ENCODE measurements at regions not wholly inside any gene's neighbourhood (a gene's known extent, or its start where the extent isn't known, plus 50 kb on each side); places are given as distances from the start of the nearest gene placed in this dataset.

DNA sequence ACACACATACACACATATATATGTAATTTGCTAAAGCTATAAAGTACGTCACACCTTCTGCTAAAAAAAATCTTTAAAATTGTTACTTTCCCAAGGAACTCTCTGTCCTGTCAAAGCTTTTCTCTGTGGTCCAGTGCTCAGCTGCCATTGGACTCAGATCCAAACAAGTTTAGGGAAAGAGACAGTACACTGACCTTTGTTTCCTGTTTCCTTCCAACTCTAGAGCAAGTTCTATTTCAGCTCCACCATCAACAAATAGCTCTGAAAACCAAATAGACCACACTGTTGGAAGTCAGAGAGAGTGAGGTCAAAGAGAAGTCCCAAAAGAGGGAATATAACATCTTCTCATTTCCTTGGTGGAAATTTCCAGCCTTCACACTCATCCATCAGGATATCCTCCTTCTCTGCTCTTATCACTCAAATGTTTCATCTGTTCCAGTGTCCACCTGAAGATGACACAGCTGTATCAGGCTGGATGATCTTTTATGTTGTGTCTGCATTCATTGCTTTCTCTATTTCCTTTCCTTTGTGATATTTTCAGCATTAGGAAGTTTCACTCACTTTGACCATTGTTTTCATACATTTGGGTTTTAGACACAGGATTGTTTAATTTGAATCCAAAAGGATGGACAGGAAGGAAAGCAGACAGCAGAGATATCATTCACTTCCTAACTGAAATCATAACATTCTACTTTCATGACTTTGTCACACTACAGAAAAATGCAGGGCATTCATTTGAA lies 192.3 kb upstream of the NT5C1B start:
- no peak for DNase-seq

DNA sequence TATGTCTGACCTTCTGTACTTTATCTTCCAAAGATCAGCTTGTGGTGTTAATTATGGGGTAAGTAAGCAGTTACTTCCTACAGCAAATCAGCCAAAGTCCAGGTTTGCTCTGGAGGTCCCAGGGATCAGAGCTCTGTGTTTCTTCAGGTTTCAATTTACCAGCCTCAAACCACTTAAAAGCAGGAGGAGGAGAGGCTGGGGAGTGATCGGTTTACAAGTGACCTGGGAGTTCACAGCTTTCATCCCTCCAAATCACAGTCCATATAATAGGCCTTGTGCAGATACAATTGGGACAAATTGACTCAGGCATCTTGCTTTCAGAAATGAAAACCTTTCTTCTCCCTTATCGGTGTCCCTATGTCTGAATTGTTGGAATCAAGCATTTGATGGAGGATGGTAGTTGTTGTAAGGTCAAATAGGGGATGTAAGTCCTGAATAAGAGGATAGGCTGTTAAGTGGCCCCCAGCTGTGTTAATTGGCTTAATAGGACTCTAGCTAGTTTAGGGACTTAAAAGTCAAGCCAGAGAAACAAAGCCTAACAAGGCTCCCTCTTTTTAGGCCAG lies 188.0 kb upstream of the NT5C1B start:
- no peak for DNase-seq

DNA sequence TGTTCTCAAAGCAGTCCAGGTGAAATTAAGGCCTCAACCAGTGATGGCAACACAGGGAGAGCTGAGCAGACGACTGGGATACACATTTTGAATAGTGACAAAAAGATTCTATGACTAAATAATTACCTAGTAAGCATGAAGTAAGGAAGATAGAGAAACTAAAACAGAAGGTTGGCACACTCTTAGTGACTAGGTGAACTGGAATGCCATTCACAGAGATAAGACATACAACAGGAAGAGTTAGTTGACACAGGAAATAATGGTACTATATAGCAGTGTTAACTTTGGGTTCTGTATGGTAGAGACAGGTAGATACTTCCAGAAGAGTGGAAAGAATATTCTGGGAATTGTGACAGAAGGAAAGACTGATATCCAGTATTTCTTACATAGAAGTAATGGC lies 181.8 kb upstream of the NT5C1B start:
- no peak for DNase-seq

DNA sequence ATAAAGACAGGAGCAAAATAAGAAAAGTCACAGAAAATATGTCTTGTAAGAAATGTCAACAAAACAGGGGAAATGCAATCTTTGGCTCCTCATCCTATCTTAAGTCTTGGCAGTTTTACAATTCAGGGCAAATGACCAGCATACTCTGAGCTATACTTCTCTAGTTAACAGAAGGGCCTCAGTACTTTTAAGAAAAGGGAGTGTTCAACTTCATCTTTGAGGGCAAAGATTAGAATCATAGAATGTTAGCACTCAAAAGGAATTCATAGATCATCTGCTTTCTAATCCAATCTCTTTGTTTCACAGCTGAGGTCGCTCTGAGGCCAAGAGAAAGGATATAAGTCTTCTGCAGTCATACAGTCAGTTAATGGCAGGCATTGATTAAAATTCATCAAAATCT lies 174.0 kb upstream of the NT5C1B start:
- DNase-seq: no peak

DNA sequence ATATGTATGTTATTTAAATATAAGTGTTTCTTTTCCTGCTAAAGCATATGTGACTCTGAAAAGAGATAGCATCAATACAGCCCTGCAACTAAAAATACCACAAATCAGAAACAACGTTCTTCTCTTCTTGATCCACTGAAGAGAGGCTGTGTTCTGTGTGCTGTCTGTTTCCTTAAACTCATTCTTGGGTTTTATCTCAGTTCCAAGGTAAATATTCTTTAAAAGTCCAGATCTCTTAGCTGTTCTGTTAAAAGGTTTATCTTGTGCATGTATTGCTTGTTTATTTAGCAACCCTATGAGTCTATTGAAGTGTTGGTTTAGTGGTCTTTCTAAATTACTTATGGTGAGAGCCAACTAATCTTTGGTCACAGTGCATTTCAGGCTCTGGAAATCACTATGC lies 173.3 kb upstream of the NT5C1B start:
- no peak for DNase-seq

DNA sequence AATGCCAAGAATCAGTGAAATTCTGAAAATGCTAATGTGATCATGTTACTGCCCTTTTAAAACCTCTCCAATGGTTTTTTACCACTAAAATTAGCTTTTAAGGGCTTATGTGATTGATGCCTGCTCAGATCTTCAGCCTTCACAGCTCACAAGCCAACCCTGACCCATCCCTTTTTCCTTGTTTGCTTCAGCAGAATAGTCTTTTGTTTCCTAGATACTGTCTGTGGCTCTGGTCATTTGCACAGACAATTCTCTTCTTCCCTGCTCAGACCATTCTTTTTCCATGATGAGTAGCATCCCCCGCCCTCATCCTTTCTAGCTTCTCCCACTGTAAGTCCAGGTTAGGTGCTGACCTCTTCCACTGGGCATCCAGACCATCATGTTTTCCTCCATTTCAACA lies 164.9 kb upstream of the NT5C1B start:
- DNase-seq: no peak

DNA sequence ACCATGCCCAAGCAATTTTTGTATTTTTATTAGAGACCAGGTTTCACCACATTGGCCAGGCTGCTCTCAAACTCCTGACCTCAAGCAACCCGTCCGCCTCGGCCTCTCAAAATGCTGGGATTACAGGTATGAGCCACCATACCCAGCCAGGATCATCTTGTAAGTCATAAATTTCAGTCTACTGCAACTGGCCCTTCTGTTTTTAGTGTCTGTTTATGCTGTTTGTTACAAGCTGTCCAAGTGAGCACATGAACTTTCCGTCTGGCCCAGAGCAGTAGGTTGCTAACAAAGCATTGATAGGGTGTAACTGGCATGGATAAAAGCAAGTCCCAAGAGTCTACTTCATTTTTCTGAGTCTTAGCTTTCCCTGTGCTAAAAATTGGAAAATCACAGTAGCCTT lies 164.4 kb upstream of the NT5C1B start:
- no peak for DNase-seq

DNA sequence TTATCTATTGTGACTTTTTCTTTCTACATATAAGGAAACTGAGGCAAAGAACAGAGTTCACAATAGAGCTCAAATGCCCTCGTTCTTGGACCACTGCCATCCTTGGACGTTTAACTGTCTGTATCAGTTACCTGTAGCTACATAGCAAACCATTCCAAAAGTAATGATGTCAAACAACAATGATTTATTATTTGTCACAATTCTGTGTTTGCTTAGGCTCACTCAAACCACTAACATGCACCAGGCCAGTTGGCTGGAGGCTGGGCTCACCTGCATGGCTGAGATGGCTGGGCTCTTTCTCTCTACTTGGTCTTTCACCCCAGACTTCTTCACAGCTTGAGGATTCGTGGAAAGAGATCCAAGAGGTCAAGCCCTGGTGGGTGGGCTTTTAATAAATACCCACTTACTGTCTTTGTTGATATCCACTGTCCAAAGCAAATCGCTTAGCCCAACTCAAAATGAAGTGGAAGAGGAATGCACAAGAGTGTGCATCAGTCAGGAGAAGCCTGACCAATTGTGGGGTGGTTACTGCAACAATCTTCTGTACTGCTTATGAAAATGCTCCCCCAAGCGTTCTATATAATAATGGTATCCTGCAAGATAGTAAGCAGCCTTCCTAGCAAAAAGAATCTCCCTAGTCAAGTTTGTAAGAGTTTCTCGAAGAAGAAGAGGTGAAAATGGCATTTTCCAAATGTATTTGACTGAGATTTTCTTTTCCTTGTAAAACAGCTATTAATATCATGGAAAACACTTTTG lies 163.5 kb upstream of the NT5C1B start:
- no peak for DNase-seq

DNA sequence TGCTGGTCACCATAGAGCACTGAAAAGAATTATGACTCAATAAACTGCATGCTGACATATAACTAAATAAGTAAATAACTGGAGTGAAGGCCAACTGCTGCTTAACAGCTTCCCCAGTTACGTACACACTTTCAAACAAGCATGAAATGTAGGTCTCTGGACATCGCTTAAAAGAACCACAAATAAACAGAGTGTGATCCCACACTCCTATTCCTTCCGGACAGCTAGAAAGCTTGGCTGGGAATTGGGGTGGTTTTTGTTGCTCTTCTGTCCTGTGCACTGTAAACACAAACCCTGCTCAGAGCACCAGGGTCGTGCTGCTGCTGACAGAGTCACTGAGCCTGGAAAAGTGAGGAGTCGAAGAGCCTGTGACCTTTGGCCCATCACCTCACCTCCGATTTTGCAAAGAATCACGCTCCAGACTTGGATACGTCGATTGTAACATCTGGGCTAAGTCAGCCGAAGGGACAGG lies 162.7 kb upstream of the NT5C1B start:
- peak; percentile 45 for DNase-seq

DNA sequence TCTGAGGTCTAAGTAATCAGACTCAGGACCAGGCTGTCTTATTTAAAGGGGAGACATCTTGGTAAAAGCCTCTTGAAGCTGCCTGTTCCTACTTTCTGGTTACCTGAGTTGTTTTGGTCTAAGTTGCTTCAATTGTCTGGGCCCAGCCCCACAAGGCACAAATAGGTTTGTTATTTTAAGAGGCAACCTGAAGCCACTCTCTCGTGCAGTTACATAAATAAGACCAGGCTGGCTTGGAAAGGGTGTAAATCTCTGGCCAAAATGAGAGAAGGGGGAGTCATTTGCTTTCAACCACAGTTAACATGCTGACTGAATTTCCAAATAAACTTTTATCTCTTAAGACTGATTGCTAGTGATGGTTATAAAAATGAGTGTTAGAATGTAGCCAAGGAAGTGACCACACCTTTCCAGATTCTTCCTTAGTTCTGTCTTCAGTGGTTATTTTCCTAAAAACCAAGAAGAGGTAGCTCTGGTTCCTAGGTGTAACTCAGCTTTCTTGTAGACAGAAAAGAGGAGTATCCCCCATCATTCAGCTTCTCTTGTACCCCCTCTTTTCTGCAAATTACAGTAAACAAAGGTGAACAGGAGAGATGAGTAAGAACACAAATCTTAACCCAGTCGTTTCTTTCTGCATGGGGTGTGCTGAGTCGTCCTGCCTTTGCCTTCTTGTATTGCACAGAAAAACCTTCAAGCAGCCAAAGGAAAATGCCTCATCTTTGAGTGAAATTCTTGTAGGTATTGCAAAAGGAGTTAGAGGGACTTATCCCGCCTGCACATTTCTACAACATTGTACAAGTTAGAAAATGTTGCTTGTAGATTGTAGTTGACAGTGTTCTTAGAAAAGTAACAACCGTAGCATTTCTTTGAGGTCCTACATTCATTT lies 161.5 kb upstream of the NT5C1B start:
- no peak for DNase-seq

DNA sequence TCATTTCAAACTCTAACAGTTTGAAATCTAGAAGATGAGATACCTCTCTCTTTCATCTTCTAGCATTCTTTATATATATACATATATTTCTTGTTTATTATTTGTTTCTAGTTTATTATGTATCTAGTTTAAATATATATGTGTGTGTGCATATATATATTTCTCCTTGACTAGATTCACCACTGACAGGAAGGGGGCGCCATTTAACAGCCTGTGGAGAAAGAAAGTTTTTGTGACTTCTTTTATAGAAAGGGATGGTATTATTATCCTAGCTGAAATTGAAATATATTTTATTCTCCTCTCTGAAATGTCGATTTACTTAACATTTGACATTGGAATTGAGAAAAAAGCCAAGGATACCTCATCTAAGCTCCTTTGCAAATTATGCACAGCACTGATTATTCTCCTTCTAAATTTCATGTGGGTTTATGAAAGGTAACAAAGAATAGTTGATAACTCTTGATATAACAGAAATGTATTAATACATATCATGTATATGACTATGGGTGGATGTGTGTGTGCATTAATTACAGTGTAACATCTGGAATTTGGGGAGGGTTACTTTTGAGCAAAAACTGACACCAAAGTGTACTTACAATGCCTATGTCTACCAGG lies 160.7 kb upstream of the NT5C1B start:
- peak; percentile 92 for DNase-seq

DNA sequence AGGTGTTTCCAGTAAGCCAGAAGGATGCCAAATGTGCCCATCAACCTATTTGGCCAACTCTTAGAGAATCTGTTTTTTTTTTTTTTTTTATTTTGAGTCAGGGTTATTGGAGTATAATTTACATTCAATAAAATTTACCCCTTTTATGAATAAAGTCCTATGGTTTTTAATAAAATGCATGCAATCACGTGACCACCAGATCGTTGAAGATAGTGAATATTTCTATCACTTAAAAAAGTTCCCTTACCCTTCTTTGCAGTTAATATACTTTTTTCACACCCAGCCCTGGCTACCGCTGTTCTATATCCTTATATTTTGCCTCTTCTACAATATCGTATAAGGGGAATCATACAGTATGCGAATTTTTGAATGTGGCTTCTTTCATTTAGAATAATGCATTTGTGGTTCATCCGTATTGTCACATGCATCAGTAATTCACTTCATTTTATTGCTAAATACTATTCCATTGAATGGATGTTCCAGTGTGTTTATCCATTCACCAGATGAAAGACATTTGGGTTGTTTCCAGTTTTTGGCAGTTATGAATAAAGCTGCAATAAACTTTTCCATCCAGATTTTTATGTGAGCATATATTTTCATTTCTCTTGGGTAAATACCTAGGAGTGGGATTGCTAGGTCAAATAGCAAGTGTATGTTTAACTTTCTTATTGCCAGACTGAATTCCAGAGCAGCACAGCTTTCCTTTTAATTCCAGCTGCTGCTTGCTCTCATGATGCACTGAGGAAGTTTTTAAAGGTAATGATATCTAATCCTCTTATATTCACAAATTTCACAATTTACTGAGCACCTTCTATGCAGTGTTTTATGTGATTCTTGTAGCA lies 156.3 kb upstream of the NT5C1B start:
- DNase-seq: peak; percentile 8

DNA sequence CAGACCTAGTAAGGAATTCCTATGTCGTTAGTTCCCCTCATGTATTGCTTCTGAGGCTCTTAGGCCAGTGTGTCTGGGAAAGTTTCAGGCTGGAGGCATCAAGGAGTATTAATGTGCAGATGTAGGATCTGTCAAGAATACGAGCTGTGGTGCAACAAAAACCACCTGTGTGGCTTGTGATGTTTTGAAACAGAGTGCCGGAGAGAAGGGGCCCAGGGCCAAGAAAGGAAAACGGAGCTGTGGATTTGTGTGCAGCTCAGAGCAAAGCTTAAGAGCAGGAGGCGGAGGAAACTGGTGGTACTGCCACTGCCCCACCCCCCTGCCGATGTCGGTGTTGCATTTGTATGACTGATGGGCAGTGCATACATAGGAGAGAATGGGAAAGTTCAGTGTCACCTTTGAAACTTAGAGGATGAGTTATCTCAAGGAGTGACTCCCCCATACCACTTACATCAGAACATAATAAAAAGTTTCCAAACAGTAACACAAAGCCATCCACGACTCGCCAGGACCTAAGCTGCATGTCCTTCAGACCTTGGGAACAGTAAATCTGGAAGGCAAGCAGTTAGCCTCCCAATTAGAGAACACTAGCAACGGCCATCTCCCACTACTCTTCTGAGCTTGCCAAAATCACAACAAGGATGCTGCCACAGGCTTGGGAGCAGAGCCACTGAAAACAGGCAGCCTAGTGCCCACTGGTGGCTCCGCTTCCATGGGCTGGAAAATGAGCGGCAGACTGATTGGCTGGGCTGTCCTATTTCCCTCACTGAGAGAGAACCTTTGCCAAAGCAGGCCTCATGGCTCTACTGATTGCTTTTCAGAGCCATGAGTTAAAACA lies 152.7 kb upstream of the NT5C1B start:
- peak; percentile 58 for DNase-seq

DNA sequence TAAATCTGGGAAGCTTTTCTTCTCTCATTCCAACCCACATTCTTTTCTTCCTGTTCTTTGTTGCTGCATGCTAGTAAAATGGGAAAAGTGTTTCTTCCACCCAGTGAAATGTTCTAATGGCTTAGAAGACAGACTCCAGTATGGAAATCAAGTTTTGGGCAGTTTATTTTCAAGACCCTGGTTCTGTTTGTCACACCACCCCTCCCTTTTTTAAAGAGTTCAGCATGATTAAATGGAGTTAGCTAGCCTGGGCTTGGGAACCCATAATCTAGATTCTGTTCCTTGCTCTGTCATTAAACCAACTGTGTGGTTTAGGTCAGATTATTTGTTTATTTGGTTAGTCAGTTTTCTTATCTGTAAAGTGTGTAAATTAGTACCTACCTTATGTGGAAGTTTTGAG lies 151.8 kb upstream of the NT5C1B start:
- no peak for DNase-seq

DNA sequence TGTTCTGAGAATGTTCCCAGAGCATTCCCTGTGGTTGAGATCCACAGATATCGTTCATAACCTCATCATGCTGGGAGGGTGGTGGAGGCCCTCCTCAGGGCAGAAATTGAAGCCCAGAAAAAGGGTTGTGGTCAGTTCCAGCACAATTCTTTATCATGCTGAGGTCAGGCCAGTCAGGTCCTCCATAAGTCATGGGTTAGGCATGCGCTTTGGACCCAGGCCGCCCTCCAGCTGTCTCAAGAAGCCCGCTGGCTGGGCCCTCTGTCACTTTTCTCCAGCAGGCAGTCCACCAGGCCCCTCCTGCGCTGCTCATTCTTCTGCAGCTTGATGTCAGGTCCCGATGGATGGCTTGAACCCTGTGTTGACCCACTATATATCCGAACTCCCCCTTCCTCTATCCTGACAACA lies 151.1 kb upstream of the NT5C1B start:
- DNase-seq: no peak

DNA sequence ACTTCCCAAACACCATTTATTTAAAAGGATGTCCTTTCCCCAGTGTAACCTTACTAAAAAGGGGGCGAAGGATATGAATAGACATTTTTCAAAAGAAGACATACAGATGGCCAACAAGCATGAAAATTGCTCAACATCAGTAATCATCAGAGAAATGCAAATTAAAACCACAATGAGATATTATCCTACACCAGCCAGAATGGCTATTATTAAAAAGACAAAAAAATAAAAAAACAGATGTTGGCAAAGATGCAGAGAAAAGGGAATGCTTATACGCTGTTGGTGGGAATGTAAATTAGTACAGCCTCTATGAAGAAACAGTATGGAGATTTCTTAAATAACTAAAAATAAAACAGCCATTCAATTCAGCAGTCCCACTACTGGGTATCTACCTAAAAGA lies 142.3 kb upstream of the NT5C1B start:
- DNase-seq: no peak

DNA sequence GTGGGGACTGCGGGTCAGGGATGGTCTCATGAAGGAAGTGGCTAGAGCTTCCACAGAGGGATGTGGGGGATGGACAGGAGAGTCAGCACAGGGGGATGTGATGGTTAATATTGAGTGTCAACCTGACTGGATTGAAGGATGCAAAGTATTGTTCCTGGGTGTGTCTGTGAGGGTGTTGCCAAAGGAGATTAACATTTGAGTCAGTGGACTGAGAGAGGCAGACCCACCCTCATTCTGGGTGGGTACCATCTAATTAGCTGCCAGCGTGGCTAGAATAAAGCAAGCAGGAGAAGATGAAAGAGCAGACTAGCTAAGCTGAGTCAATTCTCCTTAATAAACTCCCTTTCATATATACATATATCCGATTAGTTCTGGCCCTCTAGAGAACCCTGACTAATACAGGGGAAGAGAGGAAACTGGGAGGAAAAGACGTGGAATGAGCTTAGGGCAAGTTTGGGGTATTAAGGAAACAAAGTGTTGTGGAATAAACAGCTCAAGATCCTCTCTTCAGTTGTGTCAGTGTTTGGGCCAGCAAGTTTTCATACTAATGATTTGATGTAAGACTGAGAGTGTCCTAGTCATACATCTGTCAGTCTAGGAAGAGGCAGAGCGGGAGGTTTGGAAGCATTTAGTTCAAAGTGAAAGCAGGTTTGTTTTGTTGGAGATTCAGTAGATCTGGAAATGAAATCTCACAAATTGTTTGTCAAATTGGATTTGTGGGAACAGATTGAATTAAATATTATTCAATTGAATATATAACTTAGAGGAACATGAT lies 135.2 kb upstream of the NT5C1B start:
- DNase-seq: no peak

DNA sequence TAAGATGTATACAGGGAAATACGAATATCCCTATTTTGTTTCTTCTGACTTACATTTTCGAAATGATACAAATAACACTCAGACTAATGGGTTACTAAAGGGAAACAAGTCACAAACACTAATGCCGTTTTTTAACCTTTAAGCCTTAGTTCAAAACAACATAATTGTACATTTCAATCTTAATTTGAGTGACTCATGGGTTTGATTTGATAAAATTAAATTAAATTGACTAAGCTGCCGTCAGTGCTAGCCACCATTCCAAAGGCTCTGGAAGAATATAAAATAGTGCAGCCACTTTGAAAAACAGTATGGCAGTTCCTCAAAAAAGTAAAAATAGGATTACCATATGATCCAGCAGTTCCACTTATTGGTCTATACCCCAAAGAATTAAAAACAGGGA lies 133.8 kb upstream of the NT5C1B start:
- no peak for DNase-seq

DNA sequence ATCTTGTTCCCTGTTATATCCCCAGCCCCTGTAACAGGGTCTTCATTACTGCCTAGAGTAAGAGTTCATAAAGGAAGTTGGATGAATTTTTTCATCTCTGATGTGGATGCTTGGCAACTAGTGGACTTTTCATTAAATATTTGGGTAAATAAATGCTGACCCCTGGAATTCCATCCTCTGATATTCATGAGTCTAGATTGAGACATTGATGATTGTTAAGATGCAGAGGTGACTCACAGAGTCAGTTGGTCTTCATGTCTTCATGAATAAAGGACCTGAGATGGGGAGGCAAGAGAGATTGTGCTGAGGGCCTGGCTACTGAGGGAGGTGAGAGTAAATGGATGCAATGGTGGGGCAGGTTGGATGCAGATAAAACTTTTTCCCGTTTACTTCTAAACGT lies 132.7 kb upstream of the NT5C1B start:
- DNase-seq: no peak

All from tongue (tissue), 1 donor.